IPS DF 4.7 (cell line): ENCODE measurements at regions not wholly inside any gene's neighbourhood (a gene's known extent, or its start where the extent isn't known, plus 50 kb on each side); places are given as distances from the start of the nearest gene placed in this dataset.

Experiments used
- DNase-seq: peaks from one replicate; pipeline ENCODE4 v3.0.0-alpha.2; 2013; ENCODE audit warnings: low spot score; ENCODE audit errors: extremely low read depth

- no peak for DNase-seq
Measured at GRCh38 chr16:55041540-55042234, 111.0 kb downstream of the IRX5 start.

- DNase-seq: no peak
Measured at GRCh38 chr16:55042556-55043432, 112.1 kb downstream of the IRX5 start.

- DNase-seq: no peak
Measured at GRCh38 chr16:55043499-55043898, 112.8 kb downstream of the IRX5 start.

- DNase-seq: no peak
Measured at GRCh38 chr16:55044201-55044975, 113.7 kb downstream of the IRX5 start.

- no peak for DNase-seq
Measured at GRCh38 chr16:55045329-55045728, 114.7 kb downstream of the IRX5 start.

GRCh38 chr16:55045756-55046460, 115.2 kb downstream of the IRX5 start:
- no peak for DNase-seq

- no peak for DNase-seq
Measured at GRCh38 chr16:55046513-55046912, 115.8 kb downstream of the IRX5 start.

GRCh38 chr16:55046916-55047315, 116.3 kb downstream of the IRX5 start:
- no peak for DNase-seq

GRCh38 chr16:55047331-55047730, 116.7 kb downstream of the IRX5 start:
- no peak for DNase-seq

- no peak for DNase-seq
Measured at GRCh38 chr16:55047903-55048497, 117.3 kb downstream of the IRX5 start.

GRCh38 chr16:55048745-55049144, 118.1 kb downstream of the IRX5 start:
- DNase-seq: no peak

- no peak for DNase-seq
Measured at GRCh38 chr16:55051571-55052347, 121.1 kb downstream of the IRX5 start.

- no peak for DNase-seq
Measured at GRCh38 chr16:55052348-55052734, 121.7 kb downstream of the IRX5 start.

- no peak for DNase-seq
Measured at GRCh38 chr16:55052741-55053415, 122.2 kb downstream of the IRX5 start.

GRCh38 chr16:55055262-55055661, 124.6 kb downstream of the IRX5 start:
- no peak for DNase-seq

- DNase-seq: no peak
Measured at GRCh38 chr16:55056585-55057401, 126.1 kb downstream of the IRX5 start.

- DNase-seq: no peak
Measured at GRCh38 chr16:55057866-55058265, 127.2 kb downstream of the IRX5 start.

- no peak for DNase-seq
Measured at GRCh38 chr16:55058576-55058975, 127.9 kb downstream of the IRX5 start.

GRCh38 chr16:55059146-55059545, 128.5 kb downstream of the IRX5 start:
- no peak for DNase-seq
